SK-N-SH (cell line): ENCODE measurements at regions not wholly inside any gene's neighbourhood (a gene's known extent, or its start where the extent isn't known, plus 50 kb on each side); places are given as distances from the start of the nearest gene placed in this dataset.

Experiments
- CTCF ChIA-PET: fragments of 300-600, 350-600 bp; formaldehyde crosslinking; extraction: SDS; loops from one replicate; lab custom pipeline; 2021; lab: Yijun Ruan, JAX
- POLR2A ChIA-PET: fragments of 350-600 bp; sonication (Branson Sonifier 250); formaldehyde crosslinking; extraction: SDS; loops from one replicate; lab custom pipeline; 2020; ENCODE audit warnings: antibody characterized with exemption, inconsistent platforms; lab: Yijun Ruan, JAX
- DNase-seq: peaks from one replicate; pipeline ENCODE4 v3.0.0; 2012
- H2AFZ ChIP-seq: fragments of 200-600 bp; sonication (generic); 2 replicates; pipeline ENCODE4 v1.8.1; 2016; ENCODE audit warnings: antibody characterized with exemption, mild to moderate bottlenecking, low read depth
- H3F3A ChIP-seq: fragments of 200-600 bp; sonication (generic); replicated peaks from 2 replicates; pipeline ENCODE3; 2016; ENCODE audit warnings: antibody characterized with exemption, mild to moderate bottlenecking; ENCODE audit not compliant: insufficient read depth
- H3K27ac ChIP-seq, 2 experiments: fragments of 200-500 bp in 1 of 2; fragments of 200-600 bp in 1 of 2; sonication (Bioruptor generic) in 1 of 2; sonication (generic), shearing (Covaris generic) in 1 of 2; 2 replicates each; pipeline versions ENCODE4 v1.5.1 to v1.6.1; 2014 to 2016; ENCODE audit warnings: low read depth in 2 of 2, inconsistent platforms in 1 of 2, low read length in 1 of 2, mild to moderate bottlenecking in 1 of 2, mixed read lengths in 1 of 2
- H3K27me3 ChIP-seq: fragments of 200-600 bp; sonication (generic), shearing (Covaris generic); 2 replicates; pipeline ENCODE4 v1.6.1; 2016; ENCODE audit warnings: mixed run types; ENCODE audit not compliant: insufficient read depth
- H3K36me3 ChIP-seq, 2 experiments: fragments of 200-500 bp in 1 of 2; fragments of 200-600 bp in 1 of 2; sonication (Bioruptor generic) in 1 of 2; sonication (generic) in 1 of 2; replicated peaks in 1 of 2; 2 replicates each; pipeline versions ENCODE3 to v1.5.1; 2014 to 2016; ENCODE audit warnings: low read length in 1 of 2, mild to moderate bottlenecking in 1 of 2; ENCODE audit not compliant: insufficient read depth in 2 of 2, control insufficient read depth in 1 of 2
- H3K4me1 ChIP-seq, 2 experiments: fragments of 200-500 bp in 1 of 2; fragments of 200-600 bp in 1 of 2; sonication (Bioruptor generic) in 1 of 2; sonication (generic), shearing (Covaris generic) in 1 of 2; 2 replicates each; pipeline versions ENCODE4 v1.5.1 to v1.6.1; 2014 to 2016; ENCODE audit warnings: low read depth in 1 of 2, low read length in 1 of 2, mixed run types in 1 of 2; ENCODE audit not compliant: insufficient read depth in 2 of 2, control insufficient read depth in 1 of 2
- H3K4me2 ChIP-seq: fragments of 200-600 bp; sonication (generic), shearing (Covaris generic); 2 replicates; pipeline ENCODE4 v1.6.1; 2017; ENCODE audit warnings: mixed run types
- H3K4me3 ChIP-seq, 2 experiments: fragments of 200-500 bp in 1 of 2; fragments of 200-600 bp in 1 of 2; sonication (Bioruptor generic) in 1 of 2; sonication (generic), shearing (Covaris generic) in 1 of 2; 2 replicates each; pipeline versions ENCODE4 v1.5.1 to v1.8.1; 2014 to 2016; ENCODE audit warnings: low read depth in 2 of 2, inconsistent platforms in 1 of 2, low read length in 1 of 2, mild to moderate bottlenecking in 1 of 2, mixed read lengths in 1 of 2, moderate library complexity in 1 of 2
- H3K79me2 ChIP-seq: fragments of 200-600 bp; sonication (generic); 2 replicates; pipeline ENCODE4 v1.8.1; 2017; ENCODE audit warnings: mild to moderate bottlenecking; ENCODE audit not compliant: insufficient read depth
- H3K9ac ChIP-seq: fragments of 200-600 bp; sonication (generic); 2 replicates; pipeline ENCODE4 v1.6.1; 2017; ENCODE audit warnings: mixed run types
- H3K9me2 ChIP-seq: fragments of 200-600 bp; sonication (generic); 2 replicates; pipeline ENCODE4 v1.6.1; 2017; ENCODE audit warnings: mixed run types
- H3K9me3 ChIP-seq: fragments of 200-600 bp; sonication (generic); 2 replicates; pipeline ENCODE4 v1.6.1; 2017; ENCODE audit warnings: mixed run types, mild to moderate bottlenecking, moderate library complexity
- H4K20me1 ChIP-seq: fragments of 200-600 bp; sonication (generic); 2 replicates; pipeline ENCODE4 v1.6.1; 2017; ENCODE audit warnings: mild to moderate bottlenecking, mixed run types; ENCODE audit not compliant: insufficient read depth
- EZH2phosphoT487 ChIP-seq: fragments of 200-600 bp; sonication (generic); IDR thresholded peaks from 2 replicates; pipeline ENCODE4 v1.6.1; 2017; ENCODE audit warnings: low read depth, mixed run types, mild to moderate bottlenecking, antibody characterized with exemption, moderate library complexity, borderline replicate concordance
- FOSL2 ChIP-seq: IDR thresholded peaks from 2 replicates; pipeline ENCODE4 v1.4.0; 2012; ENCODE audit warnings: low read depth, mild to moderate bottlenecking, moderate library complexity, borderline replicate concordance
- FOXJ3 ChIP-seq: sonication (generic); formaldehyde crosslinking; IDR thresholded peaks from 2 replicates; pipeline ENCODE4 v1.5.1; 2020; ENCODE audit warnings: mild to moderate bottlenecking, missing genetic modification reagents
- GABPA ChIP-seq: IDR thresholded peaks from 2 replicates; pipeline ENCODE4 v1.4.0; 2012; ENCODE audit warnings: low read depth, mild to moderate bottlenecking
- GATA2 ChIP-seq: sonication (generic); formaldehyde crosslinking; IDR thresholded peaks from 2 replicates; pipeline ENCODE4 v1.5.0; 2020; ENCODE audit warnings: mild to moderate bottlenecking, missing genetic modification reagents
- JUND ChIP-seq: IDR thresholded peaks from 2 replicates; pipeline ENCODE4 v1.4.0; 2012
- NFIC ChIP-seq: IDR thresholded peaks from 2 replicates; pipeline ENCODE4 v1.4.0; 2012; ENCODE audit warnings: borderline replicate concordance
- POLR2AphosphoS5 ChIP-seq: IDR thresholded peaks from 2 replicates; pipeline ENCODE4 v1.6.1; 2012; ENCODE audit warnings: low read depth, low read length
- RAD21 ChIP-seq: IDR thresholded peaks from 2 replicates; pipeline ENCODE4 v1.6.1; 2012; ENCODE audit warnings: mild to moderate bottlenecking, low read length
- RCOR1 ChIP-seq: fragments of 150-350 bp; IDR thresholded peaks from 2 replicates; pipeline ENCODE4 v1.6.1; 2017; ENCODE audit warnings: antibody characterized with exemption, low read length
- RFX5 ChIP-seq: IDR thresholded peaks from 2 replicates; pipeline ENCODE4 v1.6.1; 2012; ENCODE audit warnings: mild to moderate bottlenecking, improper control_type of control experiment, low read length
- SIN3A ChIP-seq: IDR thresholded peaks from 2 replicates; pipeline ENCODE4 v1.6.1; 2012; ENCODE audit warnings: low read depth, mild to moderate bottlenecking, low read length, moderate library complexity, borderline replicate concordance
- TAF1 ChIP-seq: IDR thresholded peaks from 2 replicates; pipeline ENCODE4 v1.6.1; 2012; ENCODE audit warnings: low read depth, mild to moderate bottlenecking, low read length, moderate library complexity, borderline replicate concordance
- TEAD4 ChIP-seq: IDR thresholded peaks from 2 replicates; pipeline ENCODE4 v1.4.0; 2012; ENCODE audit warnings: mild to moderate bottlenecking, borderline replicate concordance; ENCODE audit not compliant: insufficient read depth
- YY1 ChIP-seq: IDR thresholded peaks from 2 replicates; pipeline ENCODE4 v1.4.0; 2012; ENCODE audit warnings: low read depth, mild to moderate bottlenecking
- WGBS: methylation state at CpG from one replicate; pipeline ENCODE4 v1.1.6; 2017; ENCODE audit warnings: low lambda C conversion rate; 5-methylcytosine and 5-hydroxymethylcytosine counted together
- TF ChIP-seq, protein P1 (sequence below): fragments of 150-350 bp; IDR thresholded peaks from 2 replicates; pipeline ENCODE4 v1.6.1; 2017; ENCODE audit warnings: antibody characterized with exemption, low read length, low read depth, borderline replicate concordance
- TF ChIP-seq, protein P2 (sequence below): IDR thresholded peaks from 2 replicates; pipeline ENCODE4 v1.4.0; 2012; ENCODE audit warnings: low read depth
- TF ChIP-seq, protein P3 (sequence below): IDR thresholded peaks from 2 replicates; pipeline ENCODE4; 2012
- TF ChIP-seq, protein P4 (sequence below): IDR thresholded peaks from 2 replicates; pipeline ENCODE4 v1.4.0; 2012; ENCODE audit warnings: low read depth, borderline replicate concordance
- TF ChIP-seq, protein P5 (sequence below): IDR thresholded peaks from 2 replicates; pipeline ENCODE4 v1.4.0; 2012; ENCODE audit warnings: low read depth, borderline replicate concordance

DNA sequence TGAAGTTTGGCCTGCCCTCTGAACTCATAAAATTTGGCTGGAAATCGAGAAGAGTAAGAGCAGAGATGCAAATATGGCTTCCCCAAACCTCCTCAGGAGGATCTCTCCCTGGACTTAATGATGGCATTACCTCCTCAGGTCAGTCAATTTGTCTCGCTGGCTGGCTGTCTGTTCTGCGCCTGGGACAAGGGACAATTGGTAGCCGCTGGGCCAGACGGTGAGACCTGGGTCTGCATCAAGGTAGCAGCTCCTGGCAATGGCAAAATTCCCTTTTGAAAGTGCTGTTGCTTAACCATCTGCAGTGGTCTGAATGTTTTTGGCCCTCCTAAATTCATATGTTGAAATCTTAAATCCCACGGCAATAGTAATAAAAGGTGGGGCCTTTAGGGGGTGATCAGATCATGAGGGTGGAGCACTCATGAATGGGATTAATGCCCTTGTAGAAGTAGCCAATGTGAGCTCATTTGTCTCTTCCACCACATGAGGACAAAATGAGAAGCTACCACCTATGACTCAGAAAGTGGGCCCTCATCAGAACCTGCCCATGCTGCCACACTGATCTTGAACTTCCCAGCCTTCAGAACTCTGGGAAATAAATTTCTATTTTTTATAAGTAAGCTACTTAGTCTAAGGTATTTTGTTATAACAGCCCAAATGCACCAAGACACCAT is 439.3 kb upstream of the KLF4 start:
- H3K36me3 ChIP-seq = no peaks in the 10 kb centered on the region
- no peak overlapping the region for H3K4me2 ChIP-seq
- H3K4me1 ChIP-seq = no peaks in the 10 kb centered on the region
- H3K9me3 ChIP-seq = no peaks in the 10 kb centered on the region
- H3K27ac ChIP-seq = no peak overlapping the region
- no peak for DNase-seq
- H3K9ac ChIP-seq = no peak overlapping the region
- no peaks in the 10 kb centered on the region for H3K79me2 ChIP-seq
- H3F3A ChIP-seq = peaks cover 8% of the 10 kb centered on the region
- no peaks in the 10 kb centered on the region for H4K20me1 ChIP-seq
- whole genome bisulfite sequencing = 50% methylated on average over 6 of the region's 6 CpGs
- H3K9me2 ChIP-seq = no peaks in the 10 kb centered on the region
- POLR2A ChIA-PET = no interaction called here
- no peak overlapping the region for H3K4me3 ChIP-seq
- H3K27me3 ChIP-seq = peaks cover 4% of the 10 kb centered on the region; the same call in 1 of the 2 replicates
- no peak for TF ChIP-seq SIN3A
- TF ChIP-seq FOSL2 = no peak
- TF ChIP-seq, protein P1, sequence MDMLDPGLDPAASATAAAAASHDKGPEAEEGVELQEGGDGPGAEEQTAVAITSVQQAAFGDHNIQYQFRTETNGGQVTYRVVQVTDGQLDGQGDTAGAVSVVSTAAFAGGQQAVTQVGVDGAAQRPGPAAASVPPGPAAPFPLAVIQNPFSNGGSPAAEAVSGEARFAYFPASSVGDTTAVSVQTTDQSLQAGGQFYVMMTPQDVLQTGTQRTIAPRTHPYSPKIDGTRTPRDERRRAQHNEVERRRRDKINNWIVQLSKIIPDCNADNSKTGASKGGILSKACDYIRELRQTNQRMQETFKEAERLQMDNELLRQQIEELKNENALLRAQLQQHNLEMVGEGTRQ = no peak
- no peak for TF ChIP-seq RFX5
- no peak for TF ChIP-seq YY1
- TF ChIP-seq POLR2AphosphoS5 = no peak
- TF ChIP-seq TEAD4 = no peak
- no peak for TF ChIP-seq RAD21
- no peak for TF ChIP-seq NFIC
- CTCF ChIA-PET = no interaction called here
- no peak overlapping the region for H2AFZ ChIP-seq

DNA sequence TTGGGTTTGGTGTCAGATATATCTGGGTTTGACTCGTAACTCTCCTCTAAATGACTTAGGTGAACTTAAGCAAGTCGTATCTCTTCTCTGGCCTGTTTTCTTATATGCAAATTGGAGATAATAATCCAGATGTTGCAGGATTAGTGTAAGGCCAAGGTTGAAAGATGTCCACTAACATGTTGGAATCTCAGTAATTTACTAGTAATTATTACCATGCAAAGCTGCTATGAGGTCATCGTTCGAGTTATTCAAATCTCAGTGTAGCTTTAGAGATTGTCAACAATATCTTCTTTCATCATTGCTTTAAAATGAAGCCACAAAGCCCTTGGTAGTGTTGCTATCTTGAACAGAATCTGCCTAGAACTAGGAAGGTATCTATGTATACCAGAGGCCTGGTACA is 437.7 kb upstream of the KLF4 start:
- Histone ChIP-seq H3K9ac (no peak overlapping the region), H3K27ac (no peak overlapping the region), H3K4me1 (no peaks in the 10 kb centered on the region), H3K4me3 (no peak overlapping the region), H3F3A (no peaks in the 10 kb centered on the region), H3K9me2 (no peaks in the 10 kb centered on the region), H4K20me1 (no peaks in the 10 kb centered on the region), H2AFZ (no peak overlapping the region), H3K9me3 (no peaks in the 10 kb centered on the region), H3K79me2 (no peaks in the 10 kb centered on the region), H3K36me3 (no peaks in the 10 kb centered on the region), H3K4me2 (no peak overlapping the region), H3K27me3 (no peaks in the 10 kb centered on the region)
- CTCF ChIA-PET = no interaction called here
- WGBS = 37% methylated on average over 4 of the region's 4 CpGs
- POLR2A ChIA-PET = no interaction called here
- no peak for DNase-seq
- no peak for TF ChIP-seq TEAD4
- no peak for TF ChIP-seq JUND
- no peak for TF ChIP-seq FOSL2
- TF ChIP-seq GATA2 = no peak
- TF ChIP-seq, protein P2, sequence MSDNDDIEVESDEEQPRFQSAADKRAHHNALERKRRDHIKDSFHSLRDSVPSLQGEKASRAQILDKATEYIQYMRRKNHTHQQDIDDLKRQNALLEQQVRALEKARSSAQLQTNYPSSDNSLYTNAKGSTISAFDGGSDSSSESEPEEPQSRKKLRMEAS = no peak
- TF ChIP-seq, protein P3, sequence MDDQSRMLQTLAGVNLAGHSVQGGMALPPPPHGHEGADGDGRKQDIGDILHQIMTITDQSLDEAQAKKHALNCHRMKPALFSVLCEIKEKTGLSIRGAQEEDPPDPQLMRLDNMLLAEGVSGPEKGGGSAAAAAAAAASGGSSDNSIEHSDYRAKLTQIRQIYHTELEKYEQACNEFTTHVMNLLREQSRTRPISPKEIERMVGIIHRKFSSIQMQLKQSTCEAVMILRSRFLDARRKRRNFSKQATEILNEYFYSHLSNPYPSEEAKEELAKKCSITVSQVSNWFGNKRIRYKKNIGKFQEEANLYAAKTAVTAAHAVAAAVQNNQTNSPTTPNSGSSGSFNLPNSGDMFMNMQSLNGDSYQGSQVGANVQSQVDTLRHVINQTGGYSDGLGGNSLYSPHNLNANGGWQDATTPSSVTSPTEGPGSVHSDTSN = no peak
- TF ChIP-seq, protein P4, sequence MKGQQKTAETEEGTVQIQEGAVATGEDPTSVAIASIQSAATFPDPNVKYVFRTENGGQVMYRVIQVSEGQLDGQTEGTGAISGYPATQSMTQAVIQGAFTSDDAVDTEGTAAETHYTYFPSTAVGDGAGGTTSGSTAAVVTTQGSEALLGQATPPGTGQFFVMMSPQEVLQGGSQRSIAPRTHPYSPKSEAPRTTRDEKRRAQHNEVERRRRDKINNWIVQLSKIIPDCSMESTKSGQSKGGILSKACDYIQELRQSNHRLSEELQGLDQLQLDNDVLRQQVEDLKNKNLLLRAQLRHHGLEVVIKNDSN = no peak
- TF ChIP-seq RFX5 = no peak
- no peak for TF ChIP-seq RCOR1
- TF ChIP-seq TAF1 = no peak
- no peak for TF ChIP-seq EZH2phosphoT487
- no peak for TF ChIP-seq FOXJ3 (CRISPR knock-in tag)
- TF ChIP-seq GABPA = no peak
- TF ChIP-seq RAD21 = no peak
- TF ChIP-seq, protein P5, sequence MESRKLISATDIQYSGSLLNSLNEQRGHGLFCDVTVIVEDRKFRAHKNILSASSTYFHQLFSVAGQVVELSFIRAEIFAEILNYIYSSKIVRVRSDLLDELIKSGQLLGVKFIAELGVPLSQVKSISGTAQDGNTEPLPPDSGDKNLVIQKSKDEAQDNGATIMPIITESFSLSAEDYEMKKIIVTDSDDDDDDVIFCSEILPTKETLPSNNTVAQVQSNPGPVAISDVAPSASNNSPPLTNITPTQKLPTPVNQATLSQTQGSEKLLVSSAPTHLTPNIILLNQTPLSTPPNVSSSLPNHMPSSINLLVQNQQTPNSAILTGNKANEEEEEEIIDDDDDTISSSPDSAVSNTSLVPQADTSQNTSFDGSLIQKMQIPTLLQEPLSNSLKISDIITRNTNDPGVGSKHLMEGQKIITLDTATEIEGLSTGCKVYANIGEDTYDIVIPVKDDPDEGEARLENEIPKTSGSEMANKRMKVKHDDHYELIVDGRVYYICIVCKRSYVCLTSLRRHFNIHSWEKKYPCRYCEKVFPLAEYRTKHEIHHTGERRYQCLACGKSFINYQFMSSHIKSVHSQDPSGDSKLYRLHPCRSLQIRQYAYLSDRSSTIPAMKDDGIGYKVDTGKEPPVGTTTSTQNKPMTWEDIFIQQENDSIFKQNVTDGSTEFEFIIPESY = no peak
- TF ChIP-seq, protein P1 = no peak
